HG03095 (cell line): ENCODE measurements at regions not wholly inside any gene's neighbourhood (a gene's known extent, or its start where the extent isn't known, plus 50 kb on each side); places are given as distances from the start of the nearest gene placed in this dataset.

Source experiments
- ATAC-seq: cut with Tn5 transposase; IDR thresholded peaks from one replicate; pipeline ENCODE4 v1.9.1; 2021; ENCODE audit warnings: moderate library complexity; ENCODE audit not compliant: unreplicated experiment

DNA sequence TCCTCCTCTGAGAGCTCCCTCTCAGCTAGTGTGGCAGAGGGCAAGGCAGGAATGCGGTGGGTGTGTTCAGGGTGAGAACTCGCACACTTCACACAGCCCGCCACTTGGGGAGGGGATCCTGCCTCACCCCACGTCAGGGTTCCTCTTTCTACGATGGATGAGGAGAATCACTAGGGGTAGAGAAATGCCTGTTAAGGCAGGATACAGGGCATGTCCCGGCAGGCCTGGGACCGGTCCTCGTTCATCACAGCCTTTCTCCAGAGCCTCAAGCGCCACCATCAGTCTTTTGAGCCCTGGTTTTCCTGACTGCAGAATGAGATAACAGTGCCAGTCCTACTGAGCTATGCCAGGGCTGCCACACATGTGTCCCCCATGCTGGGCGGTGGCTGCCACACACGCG is 546.7 kb upstream of the ADARB2 start:
- no peak for ATAC-seq

DNA sequence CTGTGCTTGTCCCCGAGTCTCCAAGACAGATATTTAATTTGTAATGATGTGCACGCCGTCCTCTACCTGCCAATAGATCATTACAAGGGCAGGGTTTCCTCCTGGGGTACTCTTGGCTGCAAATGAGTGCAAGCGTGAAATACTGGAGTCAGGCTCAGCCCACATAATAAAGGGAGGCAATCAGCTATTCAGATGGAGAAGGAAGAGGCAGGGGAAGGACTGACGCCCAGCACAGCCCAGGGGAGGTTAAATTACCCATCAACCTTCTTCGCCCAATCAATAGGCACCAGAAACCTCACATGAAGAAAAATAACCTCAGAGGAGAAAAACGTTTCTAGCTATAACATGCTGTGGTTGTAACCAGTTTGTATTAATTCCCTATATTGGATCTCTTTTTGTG is 544.9 kb upstream of the ADARB2 start:
- no peak for ATAC-seq

DNA sequence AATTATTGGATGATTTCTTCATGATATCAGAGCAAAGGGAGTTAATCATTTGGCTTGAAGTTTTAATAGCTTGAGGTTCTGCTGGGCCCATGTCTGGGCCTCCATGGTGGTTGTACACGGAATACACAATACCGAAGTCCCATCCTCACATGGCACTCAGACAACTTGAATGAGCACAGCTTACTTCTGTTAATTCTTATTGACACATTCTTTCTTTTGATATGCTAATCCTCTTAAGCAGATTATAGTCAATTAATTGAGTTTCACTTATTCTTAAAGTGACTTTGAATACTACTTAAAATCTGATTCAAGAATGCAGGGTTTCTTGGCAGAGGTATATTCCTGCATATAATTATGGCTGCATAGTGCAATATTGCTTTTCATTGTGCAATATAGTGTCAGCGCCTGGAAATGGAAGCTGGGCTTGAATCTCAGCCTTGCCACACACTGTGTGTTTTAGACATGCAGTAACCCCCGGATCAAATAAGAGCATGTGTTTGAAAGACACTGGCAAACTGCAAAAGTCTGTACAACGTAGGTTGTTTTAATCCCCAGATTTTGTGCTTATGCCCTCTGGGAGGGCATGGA is 543.5 kb upstream of the ADARB2 start:
- no peak for ATAC-seq

DNA sequence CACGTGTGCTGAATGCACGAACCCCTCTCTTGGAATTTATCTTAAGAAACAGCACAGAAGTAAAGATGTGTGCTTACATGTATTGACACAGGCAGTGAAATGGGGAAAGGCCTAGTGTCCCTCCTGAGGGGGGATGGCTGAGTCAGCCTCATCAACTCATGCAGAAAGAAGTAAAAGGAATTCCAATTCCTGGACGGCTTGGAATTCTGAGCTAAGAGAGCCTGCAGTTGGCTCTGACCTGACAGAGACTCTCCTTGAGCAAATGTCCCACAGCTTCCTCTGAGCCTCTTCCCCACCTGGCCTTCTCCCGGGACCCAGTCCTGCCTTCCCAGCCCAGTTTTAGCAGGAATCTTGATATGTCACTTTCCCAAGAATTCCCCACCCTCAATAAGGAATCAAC is 542.4 kb upstream of the ADARB2 start:
- ATAC-seq: no peak

DNA sequence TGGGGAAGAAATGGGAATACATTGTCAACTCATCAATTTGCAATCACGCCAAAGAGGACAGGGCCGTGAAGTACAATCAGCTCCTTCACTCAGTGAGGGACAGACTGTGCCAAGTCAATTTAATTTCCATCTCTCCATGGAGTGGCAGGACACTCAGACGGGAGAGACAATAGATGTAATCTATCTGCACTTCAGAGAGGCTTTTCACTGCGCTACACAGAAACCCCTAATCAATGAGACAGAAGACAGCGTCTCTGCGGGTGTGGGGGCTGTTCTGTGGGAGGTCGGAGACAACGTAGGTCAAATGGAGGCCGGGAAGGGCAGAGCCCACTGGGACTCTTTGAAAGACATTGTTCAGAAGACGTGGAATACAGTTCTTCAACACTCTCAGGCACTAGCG is 541.0 kb upstream of the ADARB2 start:
- ATAC-seq: no peak

DNA sequence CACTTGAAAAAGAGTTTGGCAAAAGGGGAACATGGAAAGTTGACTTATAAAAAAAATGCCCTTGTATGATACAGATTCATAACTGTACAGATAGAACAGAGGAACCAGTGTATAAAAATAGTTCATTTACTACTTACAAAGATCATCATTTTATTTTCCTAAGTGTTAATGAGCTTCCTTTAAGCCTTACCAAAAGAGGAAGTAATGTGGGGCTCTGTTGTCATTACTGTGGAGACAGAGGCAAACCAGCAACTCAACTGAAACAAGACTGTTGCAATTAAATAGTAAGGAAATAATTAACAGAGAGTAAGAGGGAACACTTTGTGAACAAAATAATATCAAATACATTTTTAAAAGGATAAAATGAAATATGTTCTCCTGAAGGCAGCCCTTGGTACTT is 526.2 kb upstream of the ADARB2 start:
- no peak for ATAC-seq

DNA sequence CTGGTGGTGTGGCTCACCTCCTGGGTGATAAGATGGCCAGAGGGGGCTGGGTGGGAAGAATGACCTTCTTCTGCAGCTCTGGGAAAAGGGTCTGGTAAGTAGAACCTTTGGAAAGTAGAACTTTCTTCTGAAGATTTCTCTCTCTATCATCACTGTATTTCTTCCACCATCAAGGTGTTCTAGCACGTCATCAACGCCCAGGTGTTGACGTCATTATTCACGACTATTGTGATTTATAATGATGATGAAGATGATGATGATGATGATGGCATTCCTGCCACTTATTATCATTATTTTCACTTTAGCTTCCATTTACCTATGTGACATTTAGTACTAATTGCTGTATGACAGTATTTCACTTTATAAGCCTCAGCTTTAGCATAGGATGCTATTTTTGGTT is 525.6 kb upstream of the ADARB2 start:
- no peak for ATAC-seq

DNA sequence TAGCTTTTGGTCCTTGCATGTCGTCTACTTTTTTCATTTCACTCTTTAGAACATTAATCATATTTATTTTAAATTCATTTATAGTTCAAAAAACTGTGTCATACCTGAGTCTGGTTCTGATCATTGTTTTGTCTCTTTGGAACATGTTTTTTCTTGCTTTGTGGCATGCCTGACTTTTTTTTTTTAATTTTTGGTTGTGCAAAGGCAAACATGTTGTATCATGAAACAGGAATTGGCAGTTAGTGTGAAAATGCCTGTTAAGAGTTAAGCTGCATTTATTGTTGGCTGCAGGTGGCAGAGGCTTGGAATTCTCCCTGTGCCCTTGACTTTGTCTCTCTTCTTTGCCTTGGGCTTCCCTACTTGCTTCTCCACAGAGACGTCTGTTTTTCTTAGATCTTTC is 525.0 kb upstream of the ADARB2 start:
- ATAC-seq: no peak

DNA sequence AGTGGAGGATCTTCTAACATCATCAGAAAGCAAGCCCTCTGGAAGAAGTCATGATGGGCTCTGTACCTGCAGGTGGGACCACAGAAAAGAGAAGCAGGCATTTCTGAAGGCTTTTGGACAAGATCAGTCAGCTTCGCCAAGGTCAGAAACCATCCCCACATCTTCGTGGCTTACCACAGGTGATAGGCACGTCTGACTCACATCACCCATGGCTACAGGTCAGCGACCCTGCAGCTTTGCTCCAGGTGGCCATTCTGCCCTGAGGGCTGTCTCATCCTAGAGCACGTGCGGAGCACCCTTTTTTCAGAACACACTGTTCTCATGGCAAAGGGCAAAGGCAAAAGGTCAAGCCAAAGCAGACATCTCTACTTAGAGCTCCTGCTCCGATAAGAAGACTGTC is 518.9 kb upstream of the ADARB2 start:
- ATAC-seq: no peak

DNA sequence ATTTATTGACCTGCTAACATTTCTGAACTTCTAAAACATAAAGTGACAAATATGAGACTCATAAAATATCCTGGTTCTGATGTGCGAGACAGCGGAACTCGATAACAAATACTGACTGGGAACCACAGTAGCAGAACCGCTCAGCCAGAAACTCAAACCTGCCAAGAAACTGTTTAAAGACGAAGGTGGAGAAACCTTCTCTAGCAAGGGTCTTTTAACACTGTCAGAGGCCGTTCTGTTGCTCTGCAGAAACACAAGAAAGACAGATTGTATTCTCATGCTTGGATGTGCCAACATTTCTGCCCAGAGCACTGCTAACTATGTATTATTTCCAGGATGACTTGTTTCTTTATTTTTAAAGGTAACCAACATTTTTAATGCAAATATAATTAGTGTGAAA is 514.8 kb upstream of the ADARB2 start:
- no peak for ATAC-seq

DNA sequence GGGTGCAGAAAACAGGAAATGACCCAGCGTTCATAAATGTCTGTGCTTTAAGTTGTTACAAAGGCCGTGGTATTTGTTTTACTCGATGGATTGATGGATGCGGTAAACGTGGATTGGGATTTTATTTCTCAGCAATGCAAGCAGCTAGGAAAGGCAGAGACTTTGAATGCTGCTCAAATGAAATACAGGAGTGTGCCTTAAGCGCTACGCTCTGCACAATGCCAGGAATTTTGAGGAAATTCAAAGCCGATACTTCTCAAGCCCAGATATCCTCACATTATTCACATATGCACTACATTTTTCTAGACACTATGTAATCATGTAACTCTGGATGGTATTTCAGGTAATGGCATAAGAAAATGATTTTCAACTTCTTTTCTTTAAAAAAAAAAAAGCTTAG is 514.3 kb upstream of the ADARB2 start:
- ATAC-seq: no peak

DNA sequence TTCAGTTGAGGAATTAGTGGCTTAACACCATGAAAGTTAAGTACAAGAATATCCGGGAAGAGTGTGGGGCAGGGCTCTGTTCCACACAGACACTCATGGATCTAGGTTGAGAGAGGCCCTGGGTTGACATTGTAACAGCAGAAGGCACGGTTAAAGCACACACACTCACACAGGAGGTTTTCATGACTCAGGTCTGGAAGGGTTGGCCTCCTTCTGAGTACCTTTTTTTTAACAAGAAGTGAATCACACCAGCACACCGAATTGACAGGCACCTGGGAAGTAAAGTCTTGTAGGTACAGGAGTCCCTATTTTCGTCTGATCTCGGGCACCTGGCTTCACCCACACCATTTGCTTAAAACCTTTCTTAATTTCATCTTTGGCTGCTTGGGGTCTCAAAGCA is 509.4 kb upstream of the ADARB2 start:
- no peak for ATAC-seq

DNA sequence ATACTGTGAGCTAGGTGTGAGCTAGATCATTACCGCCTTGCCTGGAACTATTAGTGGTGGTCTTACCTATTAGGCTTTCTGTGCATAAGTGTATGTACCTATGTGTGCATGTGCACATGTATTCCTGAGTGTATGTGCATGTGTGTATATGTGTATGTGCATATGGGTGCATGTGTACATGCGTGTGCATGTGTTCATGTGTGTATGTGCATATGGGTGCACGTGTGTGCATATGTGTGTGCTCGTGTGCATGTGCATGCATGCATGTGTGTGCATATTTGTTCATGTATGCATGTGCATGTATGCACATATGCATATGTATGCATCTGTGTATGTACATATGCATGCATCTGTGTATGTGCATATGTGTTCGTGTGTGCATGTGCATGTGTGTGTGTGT is 508.3 kb upstream of the ADARB2 start:
- no peak for ATAC-seq

DNA sequence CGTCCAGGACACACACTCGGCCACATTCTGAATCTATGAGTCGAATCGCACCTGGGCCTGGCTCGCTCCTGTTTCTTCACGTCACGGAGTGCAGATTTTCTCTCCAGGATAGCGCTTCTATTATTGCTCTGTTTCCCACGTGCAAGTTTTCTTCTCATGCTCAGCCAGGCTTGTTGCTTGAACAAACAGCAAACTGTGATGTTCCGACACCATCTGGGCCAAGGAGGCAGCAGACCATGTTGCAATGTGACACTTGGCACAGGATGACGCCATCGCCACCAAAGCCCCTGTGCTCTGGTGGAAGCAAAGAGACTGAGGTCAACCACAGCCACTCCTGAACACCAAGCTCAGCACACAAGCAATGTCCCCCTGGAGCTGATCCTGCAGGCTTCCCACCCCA is 507.1 kb upstream of the ADARB2 start:
- ATAC-seq: no peak

DNA sequence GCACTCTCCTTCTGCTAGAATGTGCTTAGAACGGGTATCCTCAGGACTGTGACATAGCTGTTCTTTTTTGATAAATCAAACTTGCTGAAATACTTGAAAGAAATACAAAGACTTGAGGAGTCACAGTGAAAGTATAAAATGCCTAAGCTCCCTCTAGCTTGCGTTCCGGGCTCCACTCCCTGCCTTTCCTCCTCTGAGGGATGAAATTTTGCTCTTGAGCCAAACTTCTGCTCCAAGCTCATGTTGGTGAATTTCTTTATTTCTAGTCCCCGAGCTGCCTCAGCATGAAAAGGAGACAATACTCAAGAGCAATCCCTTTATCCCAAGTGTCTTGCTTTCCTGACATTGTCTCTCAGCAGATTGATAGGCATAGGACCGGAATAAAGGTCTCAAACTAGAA is 499.6 kb upstream of the ADARB2 start:
- ATAC-seq: no peak

DNA sequence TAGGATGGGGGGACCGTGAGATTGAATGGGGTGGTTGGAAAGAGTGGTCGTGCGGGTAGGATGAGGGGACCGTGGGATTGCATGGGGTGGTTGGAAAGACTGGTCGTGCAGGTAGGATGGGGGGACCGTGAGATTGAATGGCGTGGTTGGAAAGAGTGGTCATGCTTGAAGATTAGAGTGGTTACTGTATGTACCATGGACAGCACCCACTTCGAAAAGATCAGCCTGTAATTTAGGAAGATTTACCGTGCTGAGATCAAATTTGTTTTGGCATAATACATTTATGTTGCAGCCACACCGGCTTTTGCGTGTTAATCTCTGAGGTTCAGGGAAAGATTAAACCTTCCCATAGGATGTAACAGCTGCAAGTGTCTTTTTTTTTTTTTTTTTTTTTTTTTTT is 495.2 kb upstream of the ADARB2 start:
- no peak for ATAC-seq

DNA sequence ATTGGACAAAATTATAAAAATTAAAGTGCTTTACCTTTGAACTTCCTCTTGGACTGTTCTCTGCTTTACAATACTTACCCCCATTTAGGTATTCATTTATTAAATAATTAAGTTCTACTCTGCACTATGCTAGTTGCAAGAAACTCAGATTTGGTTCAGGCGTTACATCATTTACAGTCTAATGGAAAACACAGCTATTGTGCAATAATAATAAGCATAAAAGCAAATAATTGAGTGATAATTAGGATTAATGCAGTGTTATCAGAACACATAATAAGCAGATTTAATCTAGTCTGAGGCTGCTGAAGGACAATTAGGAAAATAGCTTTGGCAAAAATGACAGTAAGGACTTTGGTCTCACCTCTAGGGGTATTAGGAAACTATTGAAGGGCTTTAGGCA is 493.2 kb upstream of the ADARB2 start:
- no peak for ATAC-seq

DNA sequence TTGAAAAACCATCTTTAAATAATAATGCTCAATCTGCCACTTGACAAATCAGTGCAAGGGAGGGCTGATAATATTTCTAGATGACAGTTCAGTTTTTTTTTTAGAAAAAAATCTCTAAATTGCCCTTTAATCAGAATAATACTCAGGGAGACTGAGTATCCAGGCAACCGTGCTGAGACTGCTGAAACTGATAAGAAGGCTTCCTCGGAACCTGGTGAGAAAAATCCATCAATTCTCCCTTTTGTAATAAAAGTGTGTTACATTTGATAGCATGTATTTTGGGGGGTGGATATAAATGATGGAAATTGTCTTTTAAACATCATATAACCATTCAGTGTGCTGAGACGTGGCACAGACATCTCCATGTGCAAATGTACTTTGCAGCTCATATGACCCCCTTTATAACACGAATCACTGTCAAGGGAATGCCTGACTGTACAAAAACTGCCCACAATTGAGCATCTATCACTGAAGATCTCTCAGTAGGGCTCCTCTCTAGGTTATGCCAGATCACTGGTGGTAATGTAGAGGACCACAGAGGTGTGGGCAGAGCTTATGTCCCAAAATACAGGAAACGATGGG is 491.1 kb upstream of the ADARB2 start:
- ATAC-seq: no peak

DNA sequence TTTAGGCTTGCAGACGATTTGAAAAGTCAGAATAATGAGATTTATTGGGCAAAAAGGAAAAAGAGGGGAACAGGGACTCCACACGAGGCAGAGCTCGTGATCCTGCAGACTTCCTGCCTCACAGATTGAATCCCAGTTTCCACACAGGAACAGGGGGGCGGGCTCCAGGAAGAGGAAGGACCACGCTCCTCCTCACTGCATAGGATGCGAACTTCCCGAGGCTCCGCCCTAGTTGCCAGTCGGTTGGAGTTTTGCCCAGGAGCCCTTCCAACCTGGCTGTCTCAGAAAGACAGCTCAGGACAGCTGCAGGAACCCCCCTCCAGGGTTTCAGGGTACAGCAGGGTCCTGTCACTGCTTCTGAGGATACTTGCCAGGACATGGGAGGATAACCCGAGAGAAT is 488.3 kb upstream of the ADARB2 start:
- ATAC-seq: no peak

DNA sequence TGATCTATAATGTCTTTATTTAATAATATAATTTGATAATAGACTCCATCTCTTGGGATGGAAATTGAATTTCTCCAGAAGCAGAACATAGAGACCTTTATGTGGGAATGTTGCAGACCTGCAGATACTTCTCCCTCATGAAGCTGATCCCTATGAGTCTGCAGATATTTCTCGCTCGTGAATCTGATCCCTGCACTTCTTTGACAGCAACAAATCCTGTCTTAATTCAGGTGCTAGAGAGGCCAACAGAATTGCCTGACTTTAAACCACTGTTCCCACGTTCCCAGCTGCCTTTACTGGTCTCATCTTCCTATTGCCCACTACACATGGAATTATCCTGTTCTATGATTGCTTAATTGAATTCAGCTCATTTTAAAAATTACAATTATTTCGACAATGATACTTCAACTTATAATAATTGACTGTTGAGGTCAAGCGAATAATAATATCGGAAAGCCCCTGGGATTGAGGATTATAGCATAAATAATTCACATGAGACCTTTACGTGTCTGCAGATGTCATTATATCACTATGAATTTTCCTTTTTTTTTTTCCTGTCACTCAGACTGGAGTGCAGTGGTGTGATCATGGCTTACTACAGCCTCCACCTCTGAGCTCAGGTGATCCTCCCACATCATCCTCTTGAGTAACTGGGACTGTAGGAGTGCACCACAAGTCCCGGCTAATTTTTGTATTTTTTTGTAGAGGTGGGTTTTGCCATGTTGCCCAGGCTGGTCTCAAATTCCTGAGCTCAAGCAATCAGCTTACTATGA is 486.4 kb upstream of the ADARB2 start:
- no peak for ATAC-seq

DNA sequence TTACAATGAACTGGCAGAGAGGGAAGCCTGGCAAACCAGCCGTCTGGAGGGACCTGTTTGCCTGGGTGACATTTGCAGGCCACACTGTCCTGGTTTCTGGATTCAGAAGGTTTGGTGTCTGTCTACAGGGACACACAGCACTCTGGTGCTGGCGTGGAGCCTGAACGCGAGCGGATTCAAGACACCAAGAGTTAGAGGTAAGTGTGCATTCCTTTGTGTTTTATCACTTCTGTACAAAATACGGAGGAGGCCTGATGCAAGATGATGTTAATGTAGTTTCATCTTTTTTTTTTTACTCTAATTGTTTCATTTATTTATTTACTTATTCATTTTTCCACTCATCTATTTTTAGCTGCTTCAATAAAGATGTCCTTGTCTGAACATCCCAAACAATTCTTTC is 485.3 kb upstream of the ADARB2 start:
- no peak for ATAC-seq

DNA sequence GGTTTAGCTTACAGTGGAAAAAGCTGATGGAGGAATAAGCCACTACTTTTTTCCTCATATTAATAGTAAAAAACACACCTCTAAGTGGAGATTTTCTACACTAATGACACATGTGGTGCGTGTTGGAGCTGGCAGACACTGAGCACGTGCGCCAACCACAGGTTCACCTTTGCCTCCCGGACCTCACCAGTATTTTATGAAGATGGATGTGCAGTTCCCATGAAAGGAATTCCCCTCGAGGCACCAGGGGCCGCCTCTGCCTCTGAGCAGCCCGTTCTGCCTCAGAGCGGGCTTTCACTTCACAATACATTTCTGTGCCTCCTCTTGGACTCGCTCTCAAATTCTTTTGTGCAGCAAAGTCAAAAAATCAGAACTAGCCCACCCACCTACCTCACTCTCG is 477.5 kb upstream of the ADARB2 start:
- ATAC-seq: no peak

DNA sequence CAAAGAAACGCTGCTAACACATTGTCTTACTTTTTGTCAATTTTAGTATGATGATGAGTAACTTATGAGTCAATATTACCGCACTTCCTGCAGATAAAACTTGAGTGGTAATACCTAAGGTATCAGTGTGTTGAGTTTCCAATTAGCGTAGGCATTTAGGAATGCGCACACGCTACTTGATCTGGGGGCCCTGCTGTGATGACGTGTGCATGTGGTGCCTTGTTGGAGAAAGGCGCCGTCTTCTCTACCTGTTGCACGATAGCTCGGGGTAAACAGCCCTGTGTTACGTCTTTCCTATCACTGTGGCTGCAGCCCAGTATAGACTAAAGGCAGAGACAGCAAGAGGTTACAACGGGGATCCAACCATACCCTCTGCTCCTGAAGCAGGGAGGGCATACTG is 476.8 kb upstream of the ADARB2 start:
- no peak for ATAC-seq
